ENCODE measurements at regions not wholly inside any gene's neighbourhood (a gene's known extent, or its start where the extent isn't known, plus 50 kb on each side); places are given as distances from the start of the nearest gene placed in this dataset.

DNA sequence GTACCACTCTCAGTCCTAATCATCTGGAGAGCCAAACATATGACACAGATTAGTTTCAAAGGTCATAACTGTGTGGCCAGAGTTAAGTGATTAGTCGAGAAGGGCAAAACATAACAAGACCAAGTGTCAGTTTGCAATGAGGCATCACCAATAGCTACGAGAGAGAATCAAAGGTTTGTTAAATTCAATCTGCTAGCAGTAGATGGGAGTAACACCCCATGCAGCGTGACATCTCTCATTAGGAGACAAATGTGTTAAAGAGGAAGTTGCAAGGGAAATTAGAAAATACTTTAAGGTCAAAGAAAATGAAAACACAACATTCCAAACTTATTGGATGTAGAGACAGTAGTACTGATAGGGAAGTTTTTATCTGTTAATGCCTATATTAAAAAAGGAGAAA is 135.7 kb upstream of the SYT10 start:
- H3K18ac ChIP-seq (ENCODE audit: low read depth in 1 of 2, low read length in 2 of 2) = no peak overlapping the region
- no peaks in the 10 kb centered on the region for H3K36me3 ChIP-seq (ENCODE audit: control insufficient read depth in 1 of 2, insufficient read depth in 2 of 2, low read depth in 1 of 2, low read length in 2 of 2)
- H2BK120ac ChIP-seq (ENCODE audit: low read depth, low read length) = no peak overlapping the region
- H2AK5ac ChIP-seq (ENCODE audit: low read length, severe bottlenecking) = no peak overlapping the region
- H4K91ac ChIP-seq (ENCODE audit: low read length) = no peak overlapping the region
- no peak overlapping the region for H2AFZ ChIP-seq (ENCODE audit: low read depth, low read length)
- H3K14ac ChIP-seq (ENCODE audit: low read length in 2 of 2) = no peak overlapping the region
- no peak overlapping the region for H2BK15ac ChIP-seq (ENCODE audit: low read depth, poor library complexity, severe bottlenecking)
- no peak overlapping the region for H3K4me3 ChIP-seq (ENCODE audit: insufficient read depth in 1 of 2, low read depth in 1 of 2, low read length in 2 of 2)
- no peak overlapping the region for H3K23ac ChIP-seq (ENCODE audit: low read length in 2 of 2)
- WGBS = 54% methylated on average over 3 of the region's 3 CpGs
- H3K4ac ChIP-seq (ENCODE audit: low read depth in 1 of 2, low read length in 2 of 2) = no peak overlapping the region
- no peaks in the 10 kb centered on the region for H3K79me1 ChIP-seq (replicated peaks; ENCODE audit: low read length, poor library complexity, severe bottlenecking)
- no peak overlapping the region for H4K8ac ChIP-seq (ENCODE audit: low read length)
- H3K4me1 ChIP-seq (ENCODE audit: control insufficient read depth, insufficient read depth, low read depth, low read length) = no peaks in the 10 kb centered on the region
- H3K27ac ChIP-seq (ENCODE audit: low read length, poor library complexity, severe bottlenecking) = no peak overlapping the region
- H3K27me3 ChIP-seq (ENCODE audit: control insufficient read depth in 1 of 2, insufficient read depth in 1 of 2, low read length in 2 of 2) = no peaks in the 10 kb centered on the region
- H3K4me2 ChIP-seq (ENCODE audit: low read length, poor library complexity, severe bottlenecking) = no peak overlapping the region
- H3K9ac ChIP-seq (ENCODE audit: low read length) = no peak overlapping the region
- no peak overlapping the region for H2BK12ac ChIP-seq (ENCODE audit: low read length in 2 of 2)
- H2BK5ac ChIP-seq (ENCODE audit: low read depth, low read length, poor library complexity, severe bottlenecking) = no peak overlapping the region
- DNase-seq = no peak
- H3K9me3 ChIP-seq (ENCODE audit: control insufficient read depth, low read length) = peaks cover 13% of the 10 kb centered on the region

GRCh38 chr12:33581613-33582122 is 142.0 kb upstream of the SYT10 start:
- no peaks in the 10 kb centered on the region for H3K27me3 ChIP-seq (ENCODE audit: control insufficient read depth in 1 of 2, insufficient read depth in 1 of 2, low read length in 2 of 2)
- no peaks in the 10 kb centered on the region for H3K4me1 ChIP-seq (ENCODE audit: control insufficient read depth, insufficient read depth, low read depth, low read length)
- H3K36me3 ChIP-seq (ENCODE audit: control insufficient read depth in 1 of 2, insufficient read depth in 2 of 2, low read depth in 1 of 2, low read length in 2 of 2) = no peaks in the 10 kb centered on the region
- H2AK5ac ChIP-seq (ENCODE audit: low read length, severe bottlenecking) = no peak overlapping the region
- no peak overlapping the region for H2BK5ac ChIP-seq (ENCODE audit: low read depth, low read length, poor library complexity, severe bottlenecking)
- no peak overlapping the region for H4K8ac ChIP-seq (ENCODE audit: low read length)
- H3K4me2 ChIP-seq (ENCODE audit: low read length, poor library complexity, severe bottlenecking) = no peak overlapping the region
- no peak overlapping the region for H3K18ac ChIP-seq (ENCODE audit: low read depth in 1 of 2, low read length in 2 of 2)
- no peak overlapping the region for H3K23ac ChIP-seq (ENCODE audit: low read length in 2 of 2)
- H3K27ac ChIP-seq (ENCODE audit: low read length, poor library complexity, severe bottlenecking) = no peak overlapping the region
- no peak overlapping the region for H2BK120ac ChIP-seq (ENCODE audit: low read depth, low read length)
- H3K4ac ChIP-seq (ENCODE audit: low read depth in 1 of 2, low read length in 2 of 2) = no peak overlapping the region
- H3K14ac ChIP-seq (ENCODE audit: low read length in 2 of 2) = no peak overlapping the region
- 64% methylated on average over 4 of the region's 5 CpGs for WGBS
- H3K79me1 ChIP-seq (replicated peaks; ENCODE audit: low read length, poor library complexity, severe bottlenecking) = no peaks in the 10 kb centered on the region
- H3K9me3 ChIP-seq (ENCODE audit: control insufficient read depth, low read length) = peaks cover 6% of the 10 kb centered on the region
- no peak for DNase-seq
- H2AFZ ChIP-seq (ENCODE audit: low read depth, low read length) = no peak overlapping the region
- no peak overlapping the region for H2BK12ac ChIP-seq (ENCODE audit: low read length in 2 of 2)
- no peak overlapping the region for H3K9ac ChIP-seq (ENCODE audit: low read length)
- H4K91ac ChIP-seq (ENCODE audit: low read length) = no peak overlapping the region
- H3K4me3 ChIP-seq (ENCODE audit: insufficient read depth in 1 of 2, low read depth in 1 of 2, low read length in 2 of 2) = no peak overlapping the region
- H2BK15ac ChIP-seq (ENCODE audit: low read depth, poor library complexity, severe bottlenecking) = no peak overlapping the region

GRCh38 chr12:33586576-33586975 is 147.0 kb upstream of the SYT10 start:
- H2BK12ac ChIP-seq (ENCODE audit: low read length in 2 of 2) = no peak overlapping the region
- H3K27ac ChIP-seq (ENCODE audit: low read length, poor library complexity, severe bottlenecking) = no peak overlapping the region
- H3K4ac ChIP-seq (ENCODE audit: low read depth in 1 of 2, low read length in 2 of 2) = no peak overlapping the region
- H3K9ac ChIP-seq (ENCODE audit: low read length) = no peak overlapping the region
- H2AK5ac ChIP-seq (ENCODE audit: low read length, severe bottlenecking) = no peak overlapping the region
- H3K36me3 ChIP-seq (ENCODE audit: control insufficient read depth in 1 of 2, insufficient read depth in 2 of 2, low read depth in 1 of 2, low read length in 2 of 2) = no peaks in the 10 kb centered on the region
- no CpG with 5 or more reads among the region's 2 CpGs for WGBS
- no peaks in the 10 kb centered on the region for H3K79me1 ChIP-seq (replicated peaks; ENCODE audit: low read length, poor library complexity, severe bottlenecking)
- no peak overlapping the region for H4K8ac ChIP-seq (ENCODE audit: low read length)
- no peak overlapping the region for H2AFZ ChIP-seq (ENCODE audit: low read depth, low read length)
- no peak overlapping the region for H4K91ac ChIP-seq (ENCODE audit: low read length)
- H3K14ac ChIP-seq (ENCODE audit: low read length in 2 of 2) = no peak overlapping the region
- H3K9me3 ChIP-seq (ENCODE audit: control insufficient read depth, low read length) = no peaks in the 10 kb centered on the region
- no peaks in the 10 kb centered on the region for H3K27me3 ChIP-seq (ENCODE audit: control insufficient read depth in 1 of 2, insufficient read depth in 1 of 2, low read length in 2 of 2)
- DNase-seq = no peak
- H3K4me3 ChIP-seq (ENCODE audit: insufficient read depth in 1 of 2, low read depth in 1 of 2, low read length in 2 of 2) = no peak overlapping the region
- H2BK5ac ChIP-seq (ENCODE audit: low read depth, low read length, poor library complexity, severe bottlenecking) = no peak overlapping the region
- H3K4me1 ChIP-seq (ENCODE audit: control insufficient read depth, insufficient read depth, low read depth, low read length) = no peaks in the 10 kb centered on the region
- H2BK120ac ChIP-seq (ENCODE audit: low read depth, low read length) = no peak overlapping the region
- H3K18ac ChIP-seq (ENCODE audit: low read depth in 1 of 2, low read length in 2 of 2) = no peak overlapping the region
- H2BK15ac ChIP-seq (ENCODE audit: low read depth, poor library complexity, severe bottlenecking) = no peak overlapping the region
- no peak overlapping the region for H3K23ac ChIP-seq (ENCODE audit: low read length in 2 of 2)
- no peak overlapping the region for H3K4me2 ChIP-seq (ENCODE audit: low read length, poor library complexity, severe bottlenecking)

- H3K23ac ChIP-seq (ENCODE audit: low read length in 2 of 2) = no peak overlapping the region
- H2AK5ac ChIP-seq (ENCODE audit: low read length, severe bottlenecking) = no peak overlapping the region
- no peak overlapping the region for H2AFZ ChIP-seq (ENCODE audit: low read depth, low read length)
- no peaks in the 10 kb centered on the region for H3K36me3 ChIP-seq (ENCODE audit: control insufficient read depth in 1 of 2, insufficient read depth in 2 of 2, low read depth in 1 of 2, low read length in 2 of 2)
- DNase-seq = no peak
- no CpG with 5 or more reads among the region's 1 CpG for WGBS
- no peak overlapping the region for H3K18ac ChIP-seq (ENCODE audit: low read depth in 1 of 2, low read length in 2 of 2)
- H3K27me3 ChIP-seq (ENCODE audit: control insufficient read depth in 1 of 2, insufficient read depth in 1 of 2, low read length in 2 of 2) = no peaks in the 10 kb centered on the region
- H2BK15ac ChIP-seq (ENCODE audit: low read depth, poor library complexity, severe bottlenecking) = no peak overlapping the region
- no peak overlapping the region for H3K4me3 ChIP-seq (ENCODE audit: insufficient read depth in 1 of 2, low read depth in 1 of 2, low read length in 2 of 2)
- H2BK5ac ChIP-seq (ENCODE audit: low read depth, low read length, poor library complexity, severe bottlenecking) = no peak overlapping the region
- no peak overlapping the region for H2BK120ac ChIP-seq (ENCODE audit: low read depth, low read length)
- H3K9ac ChIP-seq (ENCODE audit: low read length) = no peak overlapping the region
- H3K14ac ChIP-seq (ENCODE audit: low read length in 2 of 2) = no peak overlapping the region
- H3K9me3 ChIP-seq (ENCODE audit: control insufficient read depth, low read length) = no peaks in the 10 kb centered on the region
- H4K8ac ChIP-seq (ENCODE audit: low read length) = no peak overlapping the region
- no peaks in the 10 kb centered on the region for H3K4me1 ChIP-seq (ENCODE audit: control insufficient read depth, insufficient read depth, low read depth, low read length)
- no peaks in the 10 kb centered on the region for H3K79me1 ChIP-seq (replicated peaks; ENCODE audit: low read length, poor library complexity, severe bottlenecking)
- H3K4ac ChIP-seq (ENCODE audit: low read depth in 1 of 2, low read length in 2 of 2) = no peak overlapping the region
- no peak overlapping the region for H3K27ac ChIP-seq (ENCODE audit: low read length, poor library complexity, severe bottlenecking)
- no peak overlapping the region for H2BK12ac ChIP-seq (ENCODE audit: low read length in 2 of 2)
- no peak overlapping the region for H4K91ac ChIP-seq (ENCODE audit: low read length)
- H3K4me2 ChIP-seq (ENCODE audit: low read length, poor library complexity, severe bottlenecking) = no peak overlapping the region
Measured at GRCh38 chr12:33587354-33587753, 147.7 kb upstream of the SYT10 start.
